HG02678 (cell line): ENCODE measurements at regions not wholly inside any gene's neighbourhood (a gene's known extent, or its start where the extent isn't known, plus 50 kb on each side); places are given as distances from the start of the nearest gene placed in this dataset.
"Not testable (repeated sequence)": the region's sequence is repeated elsewhere in the genome, so short reads cannot be mapped to it uniquely, and the experiment has no call there.

Experiments
- ATAC-seq: cut with Tn5 transposase; IDR thresholded peaks from one replicate; pipeline ENCODE4 v1.9.1; 2021; ENCODE audit warnings: mild to moderate bottlenecking, moderate library complexity; ENCODE audit not compliant: unreplicated experiment

GRCh38 chr14:71789005-71789404 is 143.2 kb upstream of the RGS6 start:
- ATAC-seq = no peak

GRCh38 chr14:71799841-71800240 is 132.4 kb upstream of the RGS6 start:
- no peak for ATAC-seq

DNA sequence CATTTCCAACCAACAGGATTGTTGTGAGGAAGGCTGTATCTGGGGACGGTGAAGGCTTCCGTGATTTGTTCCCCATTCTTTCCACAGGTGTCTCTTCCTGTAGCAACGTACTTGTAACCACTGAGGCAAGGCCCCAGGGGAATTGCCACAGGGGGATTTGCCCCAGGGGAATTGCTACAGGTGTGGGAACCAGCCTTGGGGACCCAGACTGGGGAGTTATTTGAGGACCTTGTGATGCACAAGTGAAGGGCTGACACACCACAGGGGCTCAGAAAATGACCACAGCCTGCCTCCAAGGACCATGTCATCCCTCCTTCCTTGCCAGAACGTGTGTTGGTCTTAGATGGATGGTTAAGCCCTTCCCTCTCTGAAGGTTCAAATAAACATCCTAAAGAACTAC is 131.4 kb upstream of the RGS6 start:
- no peak for ATAC-seq

GRCh38 chr14:71803539-71804260 is 128.5 kb upstream of the RGS6 start:
- ATAC-seq = no peak

- no peak for ATAC-seq
Observed at GRCh38 chr14:71804992-71805391, 127.2 kb upstream of the RGS6 start.

GRCh38 chr14:71807049-71807448 is 125.2 kb upstream of the RGS6 start:
- ATAC-seq = not testable (repeated sequence)

GRCh38 chr14:71810800-71811199 is 121.4 kb upstream of the RGS6 start:
- not testable (repeated sequence) for ATAC-seq

GRCh38 chr14:71812693-71813092 is 119.5 kb upstream of the RGS6 start:
- no peak for ATAC-seq

DNA sequence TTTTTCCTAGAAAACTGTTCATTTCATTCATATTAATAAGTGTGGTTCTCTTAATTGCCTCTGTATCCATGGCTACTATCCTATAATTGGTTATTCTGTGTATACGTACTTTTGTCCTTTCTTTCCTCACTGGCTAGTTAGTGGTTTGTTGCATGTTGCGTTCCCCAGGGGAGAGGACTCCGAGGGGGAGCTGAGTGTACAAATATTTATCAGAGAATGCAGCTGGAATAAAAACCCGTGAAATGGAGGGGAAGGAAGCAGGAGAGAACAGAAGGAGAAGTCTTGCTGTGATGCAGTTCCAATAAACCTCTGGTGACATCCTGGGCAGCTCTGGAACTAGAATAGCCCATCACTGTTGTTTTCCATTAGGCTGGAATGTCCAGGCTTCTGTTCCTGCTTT is 117.1 kb upstream of the RGS6 start:
- no peak for ATAC-seq

GRCh38 chr14:71824816-71825215 is 107.4 kb upstream of the RGS6 start:
- no peak for ATAC-seq

- no peak for ATAC-seq
Observed at GRCh38 chr14:71833476-71833875, 98.8 kb upstream of the RGS6 start.

- no peak for ATAC-seq
Observed at GRCh38 chr14:71834284-71835204, 97.7 kb upstream of the RGS6 start.

GRCh38 chr14:71852181-71852580 is 80.0 kb upstream of the RGS6 start:
- no peak for ATAC-seq

DNA sequence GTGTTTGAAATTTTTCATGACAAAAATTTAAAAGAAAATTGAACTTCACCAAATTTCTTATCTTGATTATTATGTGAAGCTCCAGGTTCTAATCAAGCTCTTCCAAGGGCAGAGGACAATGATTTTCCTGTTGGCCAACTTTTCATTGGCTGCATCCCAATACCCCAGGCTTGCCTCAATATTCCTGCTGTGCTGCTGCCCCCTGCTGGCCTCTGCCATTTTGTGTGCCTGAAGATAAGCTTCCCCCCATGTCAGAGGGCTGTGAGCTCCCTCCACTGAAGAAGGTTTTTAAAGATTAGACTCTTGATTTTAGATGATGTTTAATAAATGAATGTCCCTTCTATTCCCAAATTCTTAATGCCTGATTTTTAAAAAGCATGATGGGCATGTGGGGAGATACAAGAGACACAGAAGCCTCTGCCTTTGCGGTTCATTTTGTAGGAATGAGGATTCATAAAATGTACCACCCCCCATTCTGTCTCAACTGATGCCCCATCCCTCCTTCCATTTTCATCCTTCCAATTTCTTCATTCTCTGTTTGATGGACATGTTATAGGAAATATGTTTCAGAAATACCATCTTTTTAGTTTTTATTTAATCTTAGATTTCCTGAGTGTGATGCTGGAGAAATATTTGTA is 76.7 kb upstream of the RGS6 start:
- ATAC-seq = no peak

DNA sequence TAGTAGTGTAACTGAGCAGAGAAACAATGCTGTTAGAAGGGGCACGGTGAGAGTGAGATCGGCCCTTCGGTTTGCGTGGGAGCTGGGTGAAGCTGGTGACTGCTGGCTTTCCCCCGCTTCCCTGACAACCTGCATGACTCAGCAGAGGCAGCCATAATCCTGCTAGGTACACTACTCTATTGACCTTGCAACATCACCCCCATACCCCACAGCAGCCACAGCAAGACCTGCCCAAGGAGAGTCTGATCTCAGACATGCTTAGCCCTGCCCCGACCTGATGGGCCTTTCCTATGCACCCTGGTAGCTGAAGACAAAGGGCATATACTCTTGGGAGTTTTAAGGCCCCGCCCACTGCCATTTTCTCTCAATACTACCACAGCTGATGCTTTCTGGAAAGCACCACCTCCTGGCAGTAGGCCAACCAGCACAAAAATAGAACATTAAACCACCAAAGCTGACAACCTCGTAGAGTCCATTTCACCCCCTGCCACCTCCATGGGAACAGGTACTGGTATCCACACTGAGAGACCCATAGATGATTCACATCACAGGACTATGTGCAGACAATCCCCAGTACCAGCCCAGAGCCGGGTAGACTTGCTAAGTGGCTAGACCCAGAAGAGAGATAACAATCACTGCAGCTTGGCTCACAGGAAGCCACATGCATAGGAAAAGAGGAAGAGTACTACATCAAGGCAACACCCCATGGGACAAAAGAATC is 75.9 kb upstream of the RGS6 start:
- no peak for ATAC-seq

DNA sequence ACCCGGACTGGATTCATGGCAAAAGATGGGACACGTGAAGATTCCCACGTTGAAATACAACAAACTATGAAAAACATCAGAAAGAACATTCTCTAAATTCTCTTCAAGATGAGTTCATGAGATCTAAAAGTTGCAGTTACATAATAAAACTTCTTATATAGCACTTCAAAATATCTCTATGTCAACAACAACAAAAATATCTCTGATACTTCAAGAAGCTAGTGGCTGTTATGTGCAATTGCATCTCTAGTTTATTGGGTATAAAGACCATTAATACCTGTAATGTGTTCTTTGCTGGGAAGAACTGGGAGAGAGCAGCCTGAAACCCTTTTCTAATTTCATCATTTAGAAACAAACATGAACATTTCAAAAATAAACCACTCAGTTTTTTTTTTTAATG is 69.2 kb upstream of the RGS6 start:
- ATAC-seq = no peak

DNA sequence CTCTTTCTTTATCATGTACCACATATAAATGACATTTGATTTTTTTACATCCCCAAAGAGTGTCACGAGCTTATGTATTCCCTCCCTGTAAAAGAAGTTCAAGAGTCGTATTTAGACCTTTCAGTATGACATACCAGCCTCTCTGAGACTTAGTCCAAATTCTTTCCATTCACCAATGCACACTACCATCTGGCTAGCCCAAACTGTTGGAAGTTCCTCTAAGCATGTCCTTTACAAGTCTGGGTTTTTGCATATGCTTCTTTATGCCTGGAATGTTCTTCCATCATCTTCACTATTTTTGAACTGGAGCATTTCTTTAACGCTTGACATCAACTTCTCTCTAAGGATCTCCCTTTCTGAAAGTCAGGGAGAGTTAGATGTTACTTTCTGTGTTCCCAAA is 68.5 kb upstream of the RGS6 start:
- no peak for ATAC-seq
